Gastrocnemius medialis (tissue), 4 donors: ENCODE measurements at regions not wholly inside any gene's neighbourhood (a gene's known extent, or its start where the extent isn't known, plus 50 kb on each side); places are given as distances from the start of the nearest gene placed in this dataset.
"Not testable (repeated sequence)": the region's sequence is repeated elsewhere in the genome, so short reads cannot be mapped to it uniquely, and the experiment has no call there.

ENCODE experiments used
- CTCF ChIP-seq, 5 experiments: fragments of 450-650 bp in 3 of 5; fragments of 200-600 bp in 2 of 5; sonication (generic) in 2 of 5; IDR thresholded peaks in 4 of 5; conservative IDR thresholded peaks in 1 of 5; 1 replicate in 4 of 5; 2 replicates in 1 of 5; pipeline ENCODE4 v1.5.1; 2016 to 2019; ENCODE audit warnings: antibody characterized with exemption in 5 of 5, mild to moderate bottlenecking in 3 of 5, moderate library complexity in 3 of 5
- POLR2A ChIP-seq, 2 donors: fragments of 450-650 bp; IDR thresholded peaks; one replicate each; pipeline ENCODE4 v1.6.1; 2017; ENCODE audit warnings: antibody characterized with exemption in 2 of 2, mild to moderate bottlenecking in 2 of 2, moderate library complexity in 2 of 2

GRCh38 chr2:89948102-89948501 is 1256.6 kb downstream of the RPIA start:
- TF ChIP-seq CTCF (IDR thresholded peaks at IDR 0.05 in 4 of 5, conservative IDR thresholded peaks at IDR 0.05 in 1 of 5); POLR2A (IDR thresholded peaks at IDR 0.05): not testable (repeated sequence)
